ENCODE measurements at regions not wholly inside any gene's neighbourhood (a gene's known extent, or its start where the extent isn't known, plus 50 kb on each side); places are given as distances from the start of the nearest gene placed in this dataset.
"Not testable (repeated sequence)": the region's sequence is repeated elsewhere in the genome, so short reads cannot be mapped to it uniquely, and the experiment has no call there.

GRCh38 chr14:52125885-52126284 is 57.0 kb upstream of the NID2 start:
- no peak for TF ChIP-seq CTCF (IDR thresholded peaks at IDR 0.05)
- ATAC-seq (ENCODE audit: low FRiP score) (no peak), DNase-seq (ENCODE audit: low spot score) (no peak)

GRCh38 chr14:52124791-52125684 is 56.2 kb upstream of the NID2 start:
- no peak for TF ChIP-seq CTCF (IDR thresholded peaks at IDR 0.05)
- ATAC-seq (ENCODE audit: low FRiP score): peak; percentile 70

GRCh38 chr14:52122163-52122562 is 53.3 kb upstream of the NID2 start:
- ATAC-seq (ENCODE audit: low FRiP score); DNase-seq (ENCODE audit: low spot score): not testable (repeated sequence)

More at GRCh38 chr14:52124791-52125684, 56.2 kb upstream of the NID2 start:
- no peak for DNase-seq (ENCODE audit: low spot score)

- DNase-seq (ENCODE audit: low spot score) (no peak), ATAC-seq (ENCODE audit: low FRiP score) (no peak)
- TF ChIP-seq CTCF (IDR thresholded peaks at IDR 0.05): no peak
These were observed 52.6 kb upstream of the NID2 start for GRCh38 chr14:52121441-52121840.

GRCh38 chr14:52119030-52119429 is 50.2 kb upstream of the NID2 start:
- ATAC-seq (ENCODE audit: low FRiP score): no peak
- no peak for TF ChIP-seq CTCF (IDR thresholded peaks at IDR 0.05)
- DNase-seq (ENCODE audit: low spot score): no peak
